GM19324 (cell line): ENCODE measurements at regions not wholly inside any gene's neighbourhood (a gene's known extent, or its start where the extent isn't known, plus 50 kb on each side); places are given as distances from the start of the nearest gene placed in this dataset.

ENCODE experiments used
- ATAC-seq: cut with Tn5 transposase; IDR thresholded peaks from one replicate; pipeline ENCODE4 v1.9.1; 2021; ENCODE audit warnings: mild to moderate bottlenecking, moderate library complexity; ENCODE audit not compliant: unreplicated experiment, low FRiP score

- no peak for ATAC-seq
Measured at GRCh38 chr18:45291621-45292615, 323.4 kb upstream of the SLC14A2 start.

DNA sequence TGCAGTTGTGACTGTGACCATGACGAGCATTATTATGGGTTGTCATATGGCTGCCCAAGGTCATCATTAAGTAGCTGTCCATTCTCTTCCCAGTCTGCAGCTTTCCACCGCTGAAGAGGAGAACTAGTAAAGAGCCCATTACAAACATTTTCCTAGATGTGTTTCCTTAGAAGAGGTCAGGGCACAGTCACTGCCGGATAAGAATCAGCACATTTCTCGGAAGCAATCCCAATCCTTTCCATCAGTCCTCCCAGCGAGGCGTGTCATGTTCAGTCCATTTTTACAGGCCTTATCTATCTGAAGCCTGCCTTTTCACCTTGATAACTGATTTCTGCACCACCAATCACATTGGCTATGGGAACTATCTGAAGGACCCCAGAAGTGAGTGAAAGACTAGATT lies 319.9 kb upstream of the SLC14A2 start:
- no peak for ATAC-seq

- ATAC-seq: no peak
Measured at GRCh38 chr18:45298986-45299385, 316.3 kb upstream of the SLC14A2 start.

GRCh38 chr18:45303026-45303425 lies 312.2 kb upstream of the SLC14A2 start:
- ATAC-seq: no peak

GRCh38 chr18:45304558-45304957 lies 310.7 kb upstream of the SLC14A2 start:
- ATAC-seq: no peak

GRCh38 chr18:45312555-45313126 lies 302.6 kb upstream of the SLC14A2 start:
- no peak for ATAC-seq

DNA sequence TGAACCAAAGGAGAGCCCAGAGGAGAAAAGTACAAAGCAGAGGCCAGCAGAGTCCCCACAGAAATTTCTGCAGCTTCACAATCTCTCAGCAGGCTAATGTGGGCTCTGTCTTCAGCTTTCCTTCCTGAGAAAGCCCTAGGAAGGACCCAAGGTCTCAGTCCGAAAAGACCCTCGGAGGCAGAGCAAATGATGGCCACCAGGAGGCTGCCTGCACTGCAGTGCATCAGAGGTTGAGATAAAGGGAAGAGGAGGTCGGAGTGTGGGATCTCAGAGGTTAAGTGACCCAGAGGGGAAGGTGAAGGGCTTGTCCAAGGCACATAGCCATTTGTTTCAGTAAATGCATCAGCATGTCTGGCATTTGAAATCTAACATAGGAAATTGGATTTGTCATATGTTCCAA lies 299.1 kb upstream of the SLC14A2 start:
- no peak for ATAC-seq

- no peak for ATAC-seq
Measured at GRCh38 chr18:45317948-45318640, 297.2 kb upstream of the SLC14A2 start.

GRCh38 chr18:45320724-45321123 lies 294.6 kb upstream of the SLC14A2 start:
- ATAC-seq: no peak

- no peak for ATAC-seq
Measured at GRCh38 chr18:45321520-45321919, 293.8 kb upstream of the SLC14A2 start.

- no peak for ATAC-seq
Measured at GRCh38 chr18:45322343-45322742, 292.9 kb upstream of the SLC14A2 start.

GRCh38 chr18:45324101-45324494 lies 291.2 kb upstream of the SLC14A2 start:
- no peak for ATAC-seq

GRCh38 chr18:45324495-45325113 lies 290.7 kb upstream of the SLC14A2 start:
- ATAC-seq: no peak

GRCh38 chr18:45325778-45326177 lies 289.5 kb upstream of the SLC14A2 start:
- no peak for ATAC-seq

- ATAC-seq: no peak
Measured at GRCh38 chr18:45326505-45326904, 288.8 kb upstream of the SLC14A2 start.

- no peak for ATAC-seq
Measured at GRCh38 chr18:45328296-45328695, 287.0 kb upstream of the SLC14A2 start.

GRCh38 chr18:45328811-45329210 lies 286.5 kb upstream of the SLC14A2 start:
- no peak for ATAC-seq

DNA sequence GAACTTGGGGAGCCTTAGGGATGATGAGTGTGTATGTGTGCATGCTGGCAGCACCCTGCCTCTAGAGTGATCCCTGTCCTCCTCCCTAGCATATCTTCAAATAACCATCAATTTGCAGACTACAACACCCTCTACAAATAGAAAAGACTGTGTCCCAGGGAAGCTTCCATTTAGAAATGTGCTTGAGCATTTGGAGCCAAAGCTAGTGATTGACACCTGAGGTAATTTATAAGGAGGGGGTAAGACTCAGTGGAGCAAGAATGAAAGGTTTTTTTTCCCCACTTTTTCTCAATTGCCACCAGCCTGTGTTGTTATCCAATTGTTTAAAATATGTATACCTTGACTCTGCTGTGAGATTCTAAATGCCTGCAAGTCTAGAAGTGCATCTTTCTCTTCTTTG lies 286.0 kb upstream of the SLC14A2 start:
- no peak for ATAC-seq

DNA sequence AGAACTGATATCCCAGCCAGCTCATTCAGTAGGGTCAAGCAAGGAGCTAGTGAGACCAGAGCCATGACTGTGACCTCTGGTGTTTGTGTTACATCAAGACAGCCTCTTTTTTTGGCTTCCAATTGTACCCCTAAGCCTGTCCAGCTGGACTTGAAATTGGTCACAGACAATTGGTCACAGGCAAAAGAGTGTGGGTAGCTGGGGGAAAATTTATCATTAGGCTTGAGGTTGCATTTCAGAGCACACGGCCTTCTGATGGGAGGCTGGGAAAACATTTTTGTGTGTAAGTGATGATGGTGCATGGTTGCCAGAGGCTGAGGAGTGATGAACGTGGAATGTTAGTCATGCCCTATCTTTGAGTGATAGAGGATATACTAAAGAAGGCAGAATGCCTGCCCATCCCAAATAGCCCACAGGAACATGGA lies 285.1 kb upstream of the SLC14A2 start:
- ATAC-seq: no peak

- no peak for ATAC-seq
Measured at GRCh38 chr18:45332871-45333270, 282.4 kb upstream of the SLC14A2 start.

- no peak for ATAC-seq
Measured at GRCh38 chr18:45334191-45334590, 281.1 kb upstream of the SLC14A2 start.
